NB4 (cell line): ENCODE measurements at regions not wholly inside any gene's neighbourhood (a gene's known extent, or its start where the extent isn't known, plus 50 kb on each side); places are given as distances from the start of the nearest gene placed in this dataset.
"Not testable (repeated sequence)": the region's sequence is repeated elsewhere in the genome, so short reads cannot be mapped to it uniquely, and the experiment has no call there.

Source experiments
- CTCF ChIP-seq: IDR thresholded peaks from one replicate; pipeline ENCODE4 v1.5.1; 2012; ENCODE audit warnings: low read depth, low read length
- MAX ChIP-seq: IDR thresholded peaks from 2 replicates; pipeline ENCODE4 v1.6.1; 2011; ENCODE audit warnings: low read depth, low read length
- POLR2A ChIP-seq: IDR thresholded peaks from 2 replicates; pipeline ENCODE4 v1.6.1; 2011; ENCODE audit warnings: mild to moderate bottlenecking; ENCODE audit not compliant: insufficient read length; ENCODE audit errors: extremely low read depth

GRCh38 chr21:6533261-6533660 lies 3988.1 kb upstream of the TPTE start:
- not testable (repeated sequence) for TF ChIP-seq MAX, POLR2A, CTCF
